Type B pancreatic cell (in vitro differentiated cells): ENCODE measurements at regions not wholly inside any gene's neighbourhood (a gene's known extent, or its start where the extent isn't known, plus 50 kb on each side); places are given as distances from the start of the nearest gene placed in this dataset.
"Not testable (repeated sequence)": the region's sequence is repeated elsewhere in the genome, so short reads cannot be mapped to it uniquely, and the experiment has no call there.

Experiments
- DNase-seq: peaks from one replicate; pipeline ENCODE4 v3.0.0; 2021; ENCODE audit warnings: mixed read lengths; ENCODE audit not compliant: unreplicated experiment; ENCODE audit errors: extremely low spot score
- H3K27ac Mint-ChIP-seq: 2 replicates; pipeline ENCODE4 v1.8.0; 2021; ENCODE audit warnings: mild to moderate bottlenecking, mixed read lengths
- H3K27me3 Mint-ChIP-seq: 2 replicates; pipeline ENCODE4 v1.8.0; 2021; ENCODE audit warnings: mixed read lengths
- H3K36me3 Mint-ChIP-seq: 2 replicates; pipeline ENCODE4 v1.8.0; 2021; ENCODE audit warnings: mixed read lengths
- H3K4me1 Mint-ChIP-seq: one replicate; pipeline ENCODE4 v1.8.0; 2021; ENCODE audit warnings: mixed read lengths; ENCODE audit not compliant: unreplicated experiment
- H3K4me3 Mint-ChIP-seq: 2 replicates; pipeline ENCODE4 v1.8.0; 2021; ENCODE audit warnings: mild to moderate bottlenecking, mixed read lengths
- H3K9me3 Mint-ChIP-seq: 2 replicates; pipeline ENCODE4 v1.8.0; 2021; ENCODE audit warnings: mixed read lengths
- CTCF ChIP-seq: fragments of 200-600 bp; sonication (generic); conservative IDR thresholded peaks from 2 replicates; pipeline ENCODE4 v1.5.0; 2021; ENCODE audit warnings: antibody characterized with exemption, mild to moderate bottlenecking

- no peak overlapping the region for H3K4me3 Mint-ChIP-seq
- H3K27ac Mint-ChIP-seq = no peak overlapping the region
- DNase-seq = no peak
- H3K27me3 Mint-ChIP-seq = peaks cover 23% of the 10 kb centered on the region
- H3K9me3 Mint-ChIP-seq = no peaks in the 10 kb centered on the region
- no peaks in the 10 kb centered on the region for H3K36me3 Mint-ChIP-seq
- no peak for TF ChIP-seq CTCF
- H3K4me1 Mint-ChIP-seq = no peaks in the 10 kb centered on the region
Observed at GRCh38 chr9:33662871-33663270, 132.5 kb upstream of the PRSS3 start.

GRCh38 chr9:33676194-33676745 lies 119.1 kb upstream of the PRSS3 start:
- H3K9me3 Mint-ChIP-seq, DNase-seq, H3K4me1 Mint-ChIP-seq, H3K36me3 Mint-ChIP-seq: not testable (repeated sequence)
- peak overlapping the region; percentile 3 for H3K27ac Mint-ChIP-seq
- peaks cover 34% of the 10 kb centered on the region for H3K27me3 Mint-ChIP-seq
- H3K4me3 Mint-ChIP-seq = peak overlapping the region; percentile 96

- no peak for TF ChIP-seq CTCF
- DNase-seq = peak; percentile 77
- H3K4me1 Mint-ChIP-seq = peaks cover 4% of the 10 kb centered on the region
- H3K9me3 Mint-ChIP-seq = no peaks in the 10 kb centered on the region
- H3K27me3 Mint-ChIP-seq = peaks cover 31% of the 10 kb centered on the region
- peak overlapping the region; percentile 80 for H3K27ac Mint-ChIP-seq
- no peaks in the 10 kb centered on the region for H3K36me3 Mint-ChIP-seq
- H3K4me3 Mint-ChIP-seq = peak overlapping the region; percentile 96
Observed at GRCh38 chr9:33676746-33677505, 118.4 kb upstream of the PRSS3 start.

GRCh38 chr9:33677506-33677809 lies 117.9 kb upstream of the PRSS3 start:
- H3K27ac Mint-ChIP-seq = peak overlapping the region; percentile 80
- peaks cover 4% of the 10 kb centered on the region for H3K4me1 Mint-ChIP-seq
- no peaks in the 10 kb centered on the region for H3K9me3 Mint-ChIP-seq
- H3K36me3 Mint-ChIP-seq = no peaks in the 10 kb centered on the region
- no peak for DNase-seq
- peak overlapping the region; percentile 96 for H3K4me3 Mint-ChIP-seq
- no peak for TF ChIP-seq CTCF
- H3K27me3 Mint-ChIP-seq = peaks cover 30% of the 10 kb centered on the region

- peaks cover 4% of the 10 kb centered on the region for H3K4me1 Mint-ChIP-seq
- no peak for DNase-seq
- H3K36me3 Mint-ChIP-seq = no peaks in the 10 kb centered on the region
- no peak for TF ChIP-seq CTCF
- no peaks in the 10 kb centered on the region for H3K9me3 Mint-ChIP-seq
- no peak overlapping the region for H3K27ac Mint-ChIP-seq
- H3K27me3 Mint-ChIP-seq = peaks cover 28% of the 10 kb centered on the region
- peak overlapping the region; percentile 48 for H3K4me3 Mint-ChIP-seq
Observed at GRCh38 chr9:33677961-33678360, 117.4 kb upstream of the PRSS3 start.

GRCh38 chr9:33682551-33682950 lies 112.8 kb upstream of the PRSS3 start:
- Mint-ChIP-seq H3K9me3 (no peaks in the 10 kb centered on the region), H3K27ac (no peak overlapping the region), H3K4me3 (no peak overlapping the region)

More at GRCh38 chr9:33682551-33682950, 112.8 kb upstream of the PRSS3 start:
- Mint-ChIP-seq H3K27me3 (peaks cover 11% of the 10 kb centered on the region), H3K36me3 (no peaks in the 10 kb centered on the region), H3K4me1 (peaks cover 7% of the 10 kb centered on the region)
- DNase-seq = no peak
- TF ChIP-seq CTCF = no peak
